Inferior parietal cortex (tissue), 1 donor: ENCODE measurements at regions not wholly inside any gene's neighbourhood (a gene's known extent, or its start where the extent isn't known, plus 50 kb on each side); places are given as distances from the start of the nearest gene placed in this dataset.
A peak's percentile ranks its signal among the peaks of the same experiment; 100 is the strongest.

Experiments
- DNase-seq: peaks from one replicate; pipeline ENCODE4 v3.0.0-alpha.2; 2016; ENCODE audit errors: extremely low spot score

- peak; percentile 37 for DNase-seq
These were observed 107.4 kb downstream of the PXDC1 start for GRCh38 chr6:3643921-3644738.

DNA sequence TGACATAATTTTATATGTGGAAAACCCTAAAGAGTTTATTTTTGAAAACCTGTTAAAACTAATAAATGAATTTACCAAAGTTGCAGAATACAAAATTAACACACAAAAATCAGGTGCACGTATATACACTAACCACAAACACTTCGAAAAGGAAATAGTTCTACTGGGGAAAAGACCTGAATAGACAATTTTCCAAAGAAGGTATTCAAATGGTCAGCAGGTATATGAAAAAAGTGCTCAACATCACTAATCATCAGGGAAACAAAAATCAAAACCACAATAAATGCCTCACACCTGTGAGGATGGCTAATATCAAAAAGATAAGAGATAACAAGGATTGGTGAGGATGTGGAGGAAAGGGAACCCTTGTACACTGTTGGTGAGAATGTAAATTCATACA is 110.6 kb downstream of the PXDC1 start:
- DNase-seq, result no peak

- DNase-seq, result no peak
These were observed 112.9 kb downstream of the PXDC1 start for GRCh38 chr6:3638662-3639061.

- DNase-seq, result no peak
These were observed 115.5 kb downstream of the PXDC1 start for GRCh38 chr6:3636060-3636459.

DNA sequence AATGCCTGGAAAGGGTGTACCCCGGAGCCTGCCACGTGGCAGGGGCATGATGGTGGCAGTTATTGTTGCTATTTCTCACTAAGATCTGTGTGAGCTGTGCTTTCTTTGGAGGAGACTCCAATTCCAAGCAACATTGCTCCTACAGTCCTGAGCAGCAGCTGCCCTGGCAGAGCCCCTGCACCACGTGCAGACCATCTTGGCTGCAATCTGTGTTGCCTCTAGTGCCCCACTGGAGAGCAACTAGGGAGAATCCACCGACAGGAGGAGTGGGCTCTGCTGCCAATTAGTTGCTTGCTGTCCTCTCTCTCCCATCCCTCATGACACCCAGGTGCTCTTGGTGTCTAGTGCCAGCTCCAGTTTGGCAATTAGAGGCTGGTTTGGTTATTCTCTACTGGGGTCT is 116.0 kb downstream of the PXDC1 start:
- DNase-seq, result no peak

DNA sequence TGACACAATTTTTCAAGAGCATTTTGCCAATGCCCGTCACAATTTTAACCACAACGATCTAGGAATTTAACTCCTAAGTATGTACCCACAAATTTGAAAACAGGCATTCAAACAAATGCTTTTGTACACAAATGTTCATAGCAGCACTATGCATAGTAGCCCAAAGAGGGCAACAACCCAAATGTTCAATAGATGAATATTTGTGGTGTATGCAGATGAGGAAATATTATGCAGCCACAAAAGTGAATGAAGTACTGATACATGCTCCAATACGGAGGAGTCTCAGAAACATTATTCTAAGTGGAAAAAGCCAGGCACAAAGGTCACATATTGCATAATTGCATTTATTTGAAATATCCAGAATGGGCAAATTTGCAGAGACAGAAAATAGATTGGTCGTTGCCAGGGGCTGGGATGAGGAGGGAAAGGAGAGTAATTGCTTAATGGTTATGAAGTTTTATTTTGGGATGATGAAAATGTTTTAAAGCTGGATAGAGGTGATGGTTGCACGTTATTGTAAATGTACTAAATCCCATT is 117.2 kb downstream of the PXDC1 start:
- DNase-seq, result no peak

DNA sequence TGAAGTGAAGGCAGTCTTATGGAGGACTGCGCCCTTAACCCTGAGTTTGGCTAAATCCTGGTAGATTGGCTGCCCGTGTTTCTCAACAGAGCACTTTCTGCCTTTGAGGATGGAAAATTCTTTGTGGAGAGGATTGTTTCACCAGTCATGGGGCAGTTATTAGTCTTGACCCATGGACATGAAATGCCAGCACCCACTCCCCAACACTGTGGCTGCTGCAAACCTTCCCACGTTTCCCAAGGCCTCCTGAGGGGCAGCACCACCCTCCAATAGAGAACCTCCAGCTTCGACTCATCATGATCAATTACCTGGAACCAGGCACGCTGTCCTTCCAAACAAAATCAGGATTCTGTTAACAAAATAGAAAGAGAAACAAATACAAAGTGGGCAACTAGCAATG is 117.8 kb downstream of the PXDC1 start:
- no peak for DNase-seq

GRCh38 chr6:3631877-3632276 is 119.6 kb downstream of the PXDC1 start:
- DNase-seq, result no peak

- DNase-seq, result no peak
These were observed 120.3 kb downstream of the PXDC1 start for GRCh38 chr6:3631186-3631585.

DNA sequence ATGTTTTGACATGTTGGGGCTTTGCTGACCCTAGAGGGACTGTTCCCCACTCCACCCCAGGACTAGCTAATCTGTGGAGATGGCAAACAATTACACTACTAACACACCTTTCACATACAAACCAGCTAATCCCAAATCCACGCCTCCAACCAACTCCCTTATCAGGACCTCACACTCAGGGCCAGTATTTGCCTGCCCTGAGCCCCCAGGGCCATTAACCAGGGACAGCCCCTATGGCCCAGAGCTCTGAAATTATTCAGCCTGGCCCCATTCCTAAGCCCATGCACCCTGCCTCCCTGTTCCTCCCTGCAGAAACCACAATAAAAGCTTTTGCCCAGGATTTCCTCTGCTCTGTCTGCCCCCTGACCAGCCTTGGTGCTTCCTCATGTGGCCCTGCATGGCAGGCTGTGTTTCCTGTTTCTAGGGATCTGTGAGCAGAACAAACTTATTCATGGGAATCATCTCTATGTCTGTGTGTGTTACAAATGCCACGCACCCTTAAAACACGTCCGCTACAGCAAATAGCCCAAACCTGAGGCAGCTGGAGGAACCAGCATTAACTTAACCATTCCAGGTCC is 121.2 kb downstream of the PXDC1 start:
- DNase-seq, result no peak

- DNase-seq, result no peak
These were observed 123.3 kb downstream of the PXDC1 start for GRCh38 chr6:3627956-3628835.

DNA sequence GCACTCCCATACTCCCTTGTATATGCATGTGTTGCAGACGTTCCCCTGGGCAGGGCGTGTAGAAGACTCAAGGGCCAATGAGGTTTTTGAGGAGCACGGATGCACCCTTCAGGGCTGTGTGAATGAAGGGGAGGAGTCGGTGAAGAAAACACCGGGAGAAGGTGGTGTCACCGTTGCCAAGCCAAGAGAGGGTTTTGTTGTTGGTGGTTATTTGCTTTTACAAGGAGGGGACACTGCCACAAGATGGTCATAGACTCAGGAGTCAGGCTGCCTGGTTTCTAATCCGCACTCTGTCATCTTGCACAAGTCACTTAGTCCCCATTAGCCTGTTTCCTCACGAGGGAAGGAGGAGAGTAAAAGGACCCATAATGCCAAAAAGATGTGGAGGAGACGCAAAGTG is 124.0 kb downstream of the PXDC1 start:
- no peak for DNase-seq

DNA sequence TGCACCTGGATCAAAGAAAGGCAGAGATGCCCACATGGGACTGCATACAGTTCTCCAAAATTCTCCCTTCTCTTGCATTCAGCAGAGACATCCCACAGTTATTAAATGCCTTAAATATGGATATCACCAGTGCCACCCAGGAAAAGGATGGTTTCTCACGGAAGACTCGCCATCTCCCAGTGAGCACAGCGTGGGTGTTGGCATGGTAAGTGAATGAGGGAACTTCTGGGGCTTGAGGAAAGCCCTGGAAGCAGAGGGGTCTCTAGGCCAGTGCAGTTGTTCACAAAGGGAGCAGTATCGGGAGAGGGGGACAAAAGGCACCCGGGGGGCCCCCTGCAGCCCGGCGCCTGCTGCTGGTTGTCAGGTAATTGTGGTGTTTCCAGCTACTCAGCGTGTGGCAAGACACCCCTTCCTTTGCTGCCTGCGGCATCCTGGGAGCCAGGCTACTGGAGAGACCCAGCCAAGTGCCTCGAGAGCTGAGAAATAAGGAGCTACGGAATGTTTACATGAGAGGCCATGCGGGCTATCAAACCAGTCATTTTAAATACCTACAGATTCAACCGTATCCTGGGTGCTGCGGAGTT is 125.4 kb downstream of the PXDC1 start:
- no peak for DNase-seq

DNA sequence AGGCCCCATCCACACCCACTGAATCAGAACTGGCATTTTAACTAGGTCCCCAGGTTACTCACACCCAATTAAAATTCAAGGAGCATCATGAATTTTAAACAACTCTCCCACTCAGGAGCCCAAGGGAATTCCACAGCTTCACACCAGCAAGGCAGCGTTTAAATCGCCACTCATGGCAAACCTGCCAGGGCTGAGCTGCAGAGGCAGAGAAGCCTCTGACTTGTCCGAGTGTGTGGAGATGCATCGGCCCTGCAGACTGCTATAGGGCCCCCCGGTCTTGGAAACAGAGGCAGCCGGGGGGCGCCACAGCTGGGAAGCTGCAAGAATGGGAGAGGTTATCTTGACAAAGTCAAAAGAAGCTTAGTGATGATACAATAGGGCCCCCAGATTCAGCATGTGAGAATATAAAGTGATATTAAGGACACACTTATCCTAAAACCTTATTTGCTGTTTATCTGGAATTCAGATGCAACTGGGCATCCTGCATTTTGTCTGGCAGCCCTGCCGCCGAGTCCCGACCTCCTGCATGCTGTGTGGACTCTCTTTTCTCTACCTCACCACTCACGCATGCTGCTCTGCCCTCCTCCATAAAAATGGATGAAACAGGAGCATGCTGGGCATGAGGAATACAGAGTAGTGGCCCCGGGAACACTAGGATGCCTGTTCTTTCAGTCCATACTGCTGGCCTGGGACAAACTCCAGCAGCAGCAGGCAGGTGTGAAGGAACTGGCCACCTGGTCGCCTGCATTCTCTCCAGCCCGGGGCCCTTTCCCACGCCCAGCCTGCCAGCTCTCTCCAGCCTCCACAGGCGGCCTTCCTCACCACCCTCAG is 126.1 kb downstream of the PXDC1 start:
- DNase-seq, result no peak

- DNase-seq, result no peak
These were observed 127.0 kb downstream of the PXDC1 start for GRCh38 chr6:3624250-3625136.

- DNase-seq, result no peak
These were observed 127.9 kb downstream of the PXDC1 start for GRCh38 chr6:3623451-3624249.

- no peak for DNase-seq
These were observed 130.1 kb downstream of the PXDC1 start for GRCh38 chr6:3621411-3621810.

DNA sequence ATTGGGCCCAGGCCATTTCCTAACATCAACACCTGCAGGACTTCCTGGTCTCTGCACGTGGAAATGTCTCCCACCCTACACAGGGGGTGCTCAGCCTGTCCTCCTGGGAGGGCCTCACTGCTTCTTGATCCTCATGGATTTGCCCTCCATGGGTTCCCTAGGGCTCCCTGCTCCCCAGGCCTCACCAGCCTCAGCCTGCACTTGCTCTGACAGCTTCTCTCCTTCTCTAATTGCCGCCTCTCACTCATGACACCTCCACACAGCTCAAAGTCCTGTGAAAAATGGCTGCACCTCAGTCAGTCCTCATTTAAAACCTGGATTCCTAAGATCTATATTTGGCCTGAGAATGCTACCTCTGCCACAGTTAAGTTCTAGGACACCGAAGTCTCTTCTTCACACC is 130.6 kb downstream of the PXDC1 start:
- DNase-seq, result no peak

GRCh38 chr6:3620389-3620788 is 131.1 kb downstream of the PXDC1 start:
- no peak for DNase-seq
